Heart left ventricle (tissue), 13 donors: ENCODE measurements at regions not wholly inside any gene's neighbourhood (a gene's known extent, or its start where the extent isn't known, plus 50 kb on each side); places are given as distances from the start of the nearest gene placed in this dataset.

Experiments used
- CTCF ChIP-seq, 12 donors: fragments of 200-600 bp; sonication (generic) in 4 of 12; IDR thresholded peaks; one replicate each; pipeline versions ENCODE4 v1.5.0 to v1.8.0; 2018 to 2022; ENCODE audit warnings: antibody characterized with exemption in 12 of 12, mild to moderate bottlenecking in 5 of 12
- POLR2A ChIP-seq, 2 donors: fragments of 450-650 bp; IDR thresholded peaks; one replicate each; pipeline ENCODE4 v1.6.1; 2017; ENCODE audit warnings: antibody characterized with exemption in 2 of 2, mild to moderate bottlenecking in 2 of 2, moderate library complexity in 2 of 2
- donor health status: ischemic (EF 13 %, LVEDD 7.1; RV severe dilation, severe dysfunction).
- donor health status: DM: no; HTN: yes; CAD: no.
- donor health status: DM: no; HTN: no; CAD: no.
- donor health status: ischemic (EF 25% LVEDD 6.9; RV normal size, moderate dysfunction).
- donor health status: ischemic (EF 25% LVEDD 5.7; RV mildly dilated, moderate dysfunction).
- donor health status: ischemic (EF 35%, LVEDD 5.7; RV mildly dilated, moderate dysfunction).
- donor health status: nonischemic (EF 11% LVEDD 7.7; RV severe dilation, severe dysfunction).
- donor health status: DM: yes; HTN: yes; CAD: no.
- donor health status: PGD.
- donor health status: ischemic (EF 29% LVEDD 5.4; RV normal size, mild dysfunction).
- donor health status: nonischemic (EF 23%, LVEDD 6.1; RV moderate dilation, normal function).

- no peak for TF ChIP-seq CTCF (IDR thresholded peaks at IDR 0.05)
- no peak for TF ChIP-seq POLR2A (IDR thresholded peaks at IDR 0.05)
Measured at GRCh38 chr14:98761993-98762392, 510.0 kb downstream of the BCL11B start.
